ENCODE measurements at regions not wholly inside any gene's neighbourhood (a gene's known extent, or its start where the extent isn't known, plus 50 kb on each side); places are given as distances from the start of the nearest gene placed in this dataset.

GRCh38 chr3:130259166-130259874 lies 86.2 kb upstream of the COL6A5 start:
- TF ChIP-seq POLR2AphosphoS5 (IDR thresholded peaks at IDR 0.05) (no peak), POLR2A (IDR thresholded peaks at IDR 0.05) (no peak), EP300 (IDR thresholded peaks at IDR 0.05; ENCODE audit: low read depth) (no peak)

Data from transverse colon (tissue), 3 donors.